ENCODE measurements at regions not wholly inside any gene's neighbourhood (a gene's known extent, or its start where the extent isn't known, plus 50 kb on each side); places are given as distances from the start of the nearest gene placed in this dataset.

GRCh38 chr12:63319386-63319785 is 168.4 kb upstream of the AVPR1A start:
- Histone ChIP-seq H3K27me3 (ENCODE audit: control insufficient read depth in 1 of 2, insufficient read depth in 2 of 2, low read length in 2 of 2) (no peaks in the 10 kb centered on the region; a peak in 1 of 5 replicates), H3K79me2 (ENCODE audit: insufficient read depth, low read length) (no peaks in the 10 kb centered on the region), H3K4me2 (ENCODE audit: low read depth, low read length) (no peak overlapping the region), H3K36me3 (replicated peaks in 1 of 2; ENCODE audit: control insufficient read depth in 1 of 2, insufficient read depth in 2 of 2, low read length in 2 of 2) (no peaks in the 10 kb centered on the region), H3K4me3 (replicated peaks in 1 of 3; ENCODE audit: insufficient read depth in 1 of 3, low read depth in 2 of 3, low read length in 3 of 3) (no peak overlapping the region), H3K9me3 (ENCODE audit: low read length) (no peaks in the 10 kb centered on the region), H3K4me1 (ENCODE audit: insufficient read depth, low read length) (no peaks in the 10 kb centered on the region), H3K9ac (ENCODE audit: insufficient read depth, low read depth, low read length) (no peak overlapping the region), H3K27ac (ENCODE audit: extremely low read length, insufficient read depth, low read length) (no peak overlapping the region), H2AFZ (ENCODE audit: low read length) (no peak overlapping the region), H4K20me1 (ENCODE audit: insufficient read depth, low read length) (no peaks in the 10 kb centered on the region)
- no TSS peak for BruUV-seq (replicated peaks)
- no peak for DNase-seq (ENCODE audit: low spot score)
- intact Hi-C loops (cut with micrococcal nuclease; ENCODE audit: unreplicated experiment) (no loop called here), in situ Hi-C loops (cut with HindIII; ENCODE audit: extremely low pct_ligation_motif_present, low pct_unique_long_range_greater_than_20kb) (no loop called here)
- POLR2A ChIA-PET = no interaction called here
- no peak for FAIRE-seq
- peak; percentile 36; the same call in 1 of the 3 replicates for ATAC-seq
- CTCF ChIA-PET (ENCODE audit: low intra/inter-chr PET ratio, low total read pairs) = no interaction called here
- no peak for TF ChIP-seq DRAP1 (CRISPR knock-in tag; IDR thresholded peaks at IDR 0.05)
- TF ChIP-seq GPBP1L1 (CRISPR knock-in tag; IDR thresholded peaks at IDR 0.05) = no peak
- no peak for TF ChIP-seq SMARCE1 (IDR thresholded peaks at IDR 0.05; ENCODE audit: borderline replicate concordance)
- no peak for TF ChIP-seq ZBTB2 (CRISPR knock-in tag; IDR thresholded peaks at IDR 0.05; ENCODE audit: low read depth)
- no peak for TF ChIP-seq IKZF4 (CRISPR knock-in tag; IDR thresholded peaks at IDR 0.05; ENCODE audit: borderline replicate concordance, low read depth, not compliant biosample characterization)
- no peak for TF ChIP-seq NCOR1 (IDR thresholded peaks at IDR 0.05; ENCODE audit: borderline replicate concordance, low read length)
- no peak for TF ChIP-seq ESRRA (CRISPR knock-in tag; IDR thresholded peaks at IDR 0.05; ENCODE audit: low read depth)
- no peak for TF ChIP-seq ZSCAN29 (CRISPR knock-in tag; conservative IDR thresholded peaks at IDR 0.05)
- TF ChIP-seq LRRFIP1 (CRISPR knock-in tag; conservative IDR thresholded peaks at IDR 0.05) = no peak
- no peak for TF ChIP-seq DZIP1 (CRISPR knock-in tag; IDR thresholded peaks at IDR 0.05)
- TF ChIP-seq SSRP1 (CRISPR knock-in tag; IDR thresholded peaks at IDR 0.05) = no peak
- TF ChIP-seq ZNF775 (CRISPR knock-in tag; IDR thresholded peaks at IDR 0.05; ENCODE audit: borderline replicate concordance) = no peak
- no peak for TF ChIP-seq ZNF12 (CRISPR knock-in tag; IDR thresholded peaks at IDR 0.05)
- no peak for TF ChIP-seq ZBTB25 (CRISPR knock-in tag; IDR thresholded peaks at IDR 0.05)
- no peak for TF ChIP-seq TFAP4 (IDR thresholded peaks at IDR 0.05; ENCODE audit: borderline replicate concordance, low read depth)

All from HepG2 (cell line).